ENCODE measurements at regions not wholly inside any gene's neighbourhood (a gene's known extent, or its start where the extent isn't known, plus 50 kb on each side); places are given as distances from the start of the nearest gene placed in this dataset.

- no peaks in the 10 kb centered on the region for H3K9me3 Mint-ChIP-seq
- TF ChIP-seq CTCF (conservative IDR thresholded peaks at IDR 0.05) = no peak
Observed at GRCh38 chr11:116331381-116331780, 441.4 kb downstream of the BUD13 start.

DNA sequence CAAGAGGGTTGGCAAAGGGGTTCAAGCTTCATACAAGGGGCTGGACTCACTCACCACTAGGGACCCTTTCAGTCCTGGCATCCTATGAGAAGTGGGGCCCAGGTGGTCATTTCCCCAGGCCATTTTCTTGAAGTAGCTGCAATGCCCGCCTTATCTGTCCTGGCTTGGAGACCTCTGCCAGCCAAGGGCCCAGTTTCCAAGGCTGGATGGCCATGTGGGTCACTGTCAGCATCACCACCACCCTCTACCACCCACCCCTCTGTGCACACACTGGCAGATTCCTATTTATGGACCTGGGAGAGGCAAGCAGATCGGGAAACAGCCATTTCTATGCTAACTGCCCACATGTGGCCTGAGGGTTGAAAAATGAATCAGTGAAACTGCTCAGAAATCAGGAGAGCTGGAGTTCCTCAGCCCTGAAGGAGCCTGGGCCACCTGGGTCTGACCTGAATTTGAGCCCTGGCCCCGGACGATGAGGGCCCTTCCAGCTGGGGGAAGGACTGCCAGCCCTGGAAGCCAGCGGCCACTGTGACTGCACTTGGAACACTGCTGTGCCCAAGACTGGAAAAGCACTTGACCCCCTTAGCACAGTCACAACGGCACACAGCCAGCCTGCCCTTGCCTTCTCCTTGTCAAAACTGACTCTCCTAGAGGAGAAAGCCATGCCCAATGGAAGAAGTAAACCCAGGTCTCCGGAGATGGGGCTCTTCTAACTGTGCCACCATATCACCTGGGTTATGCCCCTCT is 442.2 kb downstream of the BUD13 start:
- 85 to 92% methylated on average over 5 to 7 of the region's 7 CpGs for WGBS, 2 experiments (ENCODE audit: insufficient coverage in 1 of 2, insufficient read length in 1 of 2)
- H3K27ac ChIP-seq (ENCODE audit: low read depth, low read length) = no peak overlapping the region
- H3K4me3 Mint-ChIP-seq = no peak overlapping the region
- peak; percentile 10 for DNase-seq
- peaks cover 3% of the 10 kb centered on the region for H3K27me3 Mint-ChIP-seq (ENCODE audit: insufficient read depth)
- no peaks in the 10 kb centered on the region for H3K9me3 ChIP-seq (ENCODE audit: control insufficient read depth, low read length)
- no peaks in the 10 kb centered on the region for H3K27me3 ChIP-seq (ENCODE audit: control insufficient read depth, insufficient read depth, low read length, poor library complexity, severe bottlenecking)
- peaks cover 12% of the 10 kb centered on the region for H3K4me1 Mint-ChIP-seq
- H3K36me3 Mint-ChIP-seq (ENCODE audit: low read depth) = no peaks in the 10 kb centered on the region
- no peaks in the 10 kb centered on the region for H3K4me1 ChIP-seq (ENCODE audit: control insufficient read depth, insufficient read depth, low read length)
- no peak overlapping the region for H3K27ac Mint-ChIP-seq
- no peaks in the 10 kb centered on the region for H3K36me3 ChIP-seq (ENCODE audit: control insufficient read depth, insufficient read depth, low read length)
- H3K9ac ChIP-seq (ENCODE audit: extremely low read depth, low read length, poor library complexity, severe bottlenecking) = no peak overlapping the region
- no peaks in the 10 kb centered on the region for H3K9me3 Mint-ChIP-seq
- TF ChIP-seq CTCF (conservative IDR thresholded peaks at IDR 0.05) = no peak
- no peak overlapping the region for H3K4me3 ChIP-seq (ENCODE audit: low read length)

More at GRCh38 chr11:116331381-116331780, 441.4 kb downstream of the BUD13 start:
- Mint-ChIP-seq H3K4me1 (peaks cover 12% of the 10 kb centered on the region), H3K27me3 (ENCODE audit: insufficient read depth) (peaks cover 5% of the 10 kb centered on the region), H3K27ac (no peak overlapping the region), H3K36me3 (ENCODE audit: low read depth) (no peaks in the 10 kb centered on the region), H3K4me3 (no peak overlapping the region)
- no peak overlapping the region for H3K4me3 ChIP-seq (ENCODE audit: low read length)
- H3K9ac ChIP-seq (ENCODE audit: extremely low read depth, low read length, poor library complexity, severe bottlenecking) = no peak overlapping the region
- H3K4me1 ChIP-seq (ENCODE audit: control insufficient read depth, insufficient read depth, low read length) = no peaks in the 10 kb centered on the region
- H3K36me3 ChIP-seq (ENCODE audit: control insufficient read depth, insufficient read depth, low read length) = no peaks in the 10 kb centered on the region
- peak; percentile 14 for DNase-seq
- WGBS, 2 experiments (ENCODE audit: insufficient coverage in 1 of 2, insufficient read length in 1 of 2) = 92 to 93% methylated on average over 2 to 4 of the region's 4 CpGs
- no peaks in the 10 kb centered on the region for H3K9me3 ChIP-seq (ENCODE audit: control insufficient read depth, low read length)
- H3K27me3 ChIP-seq (ENCODE audit: control insufficient read depth, insufficient read depth, low read length, poor library complexity, severe bottlenecking) = no peaks in the 10 kb centered on the region
- H3K27ac ChIP-seq (ENCODE audit: low read depth, low read length) = no peak overlapping the region

- Histone ChIP-seq H3K9ac (ENCODE audit: extremely low read depth, low read length, poor library complexity, severe bottlenecking) (no peak overlapping the region), H3K36me3 (ENCODE audit: control insufficient read depth, insufficient read depth, low read length) (no peaks in the 10 kb centered on the region), H3K9me3 (ENCODE audit: control insufficient read depth, low read length) (no peaks in the 10 kb centered on the region), H3K4me3 (ENCODE audit: low read length) (no peak overlapping the region), H3K4me1 (ENCODE audit: control insufficient read depth, insufficient read depth, low read length) (no peaks in the 10 kb centered on the region), H3K27ac (ENCODE audit: low read depth, low read length) (no peak overlapping the region), H3K27me3 (ENCODE audit: control insufficient read depth, insufficient read depth, low read length, poor library complexity, severe bottlenecking) (no peaks in the 10 kb centered on the region)
- Mint-ChIP-seq H3K27ac (no peak overlapping the region), H3K9me3 (no peaks in the 10 kb centered on the region), H3K4me3 (no peak overlapping the region), H3K36me3 (ENCODE audit: low read depth) (no peaks in the 10 kb centered on the region), H3K4me1 (peaks cover 7% of the 10 kb centered on the region), H3K27me3 (ENCODE audit: insufficient read depth) (peaks cover 3% of the 10 kb centered on the region)
- peak; percentile 20 for DNase-seq
- no peak for TF ChIP-seq CTCF (conservative IDR thresholded peaks at IDR 0.05)
- WGBS, 2 experiments (ENCODE audit: insufficient coverage in 1 of 2, insufficient read length in 1 of 2) = 94 to 96% methylated on average over 6 to 9 of the region's 9 CpGs
Observed at GRCh38 chr11:116329354-116330090, 443.3 kb downstream of the BUD13 start.

All from endodermal cell (in vitro differentiated cells).